Activated CD8-positive, alpha-beta T cell treated with anti-CD3 and anti-CD28 coated beads for 36 hours (primary cell): ENCODE measurements at regions not wholly inside any gene's neighbourhood (a gene's known extent, or its start where the extent isn't known, plus 50 kb on each side); places are given as distances from the start of the nearest gene placed in this dataset.
A peak's percentile ranks its signal among the peaks of the same experiment; 100 is the strongest.

Source experiments
- ATAC-seq: fragments of 200-7000 bp; cut with Tn5 transposase; one replicate; pipeline ENCODE4 v1.10.0; 2021; ENCODE audit warnings: mild to moderate bottlenecking, moderate library complexity
- CTCF ChIA-PET: fragments of 350-600 bp; sonication (Branson Sonifier 250); formaldehyde crosslinking; loops from one replicate; lab custom pipeline; 2021; ENCODE audit warnings: antibody characterized with exemption; lab: Charles Lee
- POLR2A ChIA-PET: fragments of 350-600 bp; sonication (Branson Sonifier 250); formaldehyde crosslinking; loops from one replicate; lab custom pipeline; 2021; ENCODE audit warnings: antibody characterized with exemption; lab: Charles Lee
- DNase-seq: peaks from one replicate; pipeline ENCODE4 v3.0.0-alpha.2; 2020
- H3K27ac Mint-ChIP-seq: one replicate; pipeline ENCODE4 v1.8.0; 2021; ENCODE audit warnings: mild to moderate bottlenecking, mixed read lengths
- H3K27me3 Mint-ChIP-seq: one replicate; pipeline ENCODE4 v1.8.0; 2021; ENCODE audit warnings: mixed read lengths
- H3K36me3 Mint-ChIP-seq: one replicate; pipeline ENCODE4 v1.8.0; 2021; ENCODE audit warnings: low read depth, mixed read lengths
- H3K4me1 Mint-ChIP-seq: one replicate; pipeline ENCODE4 v1.8.0; 2021; ENCODE audit warnings: low read depth, mixed read lengths
- H3K4me3 Mint-ChIP-seq: one replicate; pipeline ENCODE4 v1.8.0; 2021; ENCODE audit warnings: mild to moderate bottlenecking, moderate library complexity, mixed read lengths
- H3K9me3 Mint-ChIP-seq: one replicate; pipeline ENCODE4 v1.8.0; 2021; ENCODE audit warnings: mixed read lengths
- CTCF ChIP-seq: fragments of 200-600 bp; IDR thresholded peaks from one replicate; pipeline ENCODE4 v1.8.0; 2022; ENCODE audit warnings: antibody characterized with exemption, mild to moderate bottlenecking
- intact Hi-C: fragments of 100-400 bp; cut with micrococcal nuclease; formaldehyde crosslinking; loops from one replicate; pipeline ENCODE4 v1.10.0; 2022

- ATAC-seq, result no peak
These were observed 213.4 kb upstream of the LNX1 start for GRCh38 chr4:53804719-53805118.

GRCh38 chr4:53802500-53802899, 211.2 kb upstream of the LNX1 start:
- no peak for ATAC-seq
- DNase-seq, result no peak
- POLR2A ChIA-PET, result no interaction called here
- Mint-ChIP-seq H3K27me3 (peaks cover 1% of the 10 kb centered on the region), H3K4me1 (no peaks in the 10 kb centered on the region), H3K4me3 (no peak overlapping the region), H3K9me3 (no peaks in the 10 kb centered on the region), H3K36me3 (no peaks in the 10 kb centered on the region), H3K27ac (no peak overlapping the region)
- CTCF ChIA-PET, result no interaction called here
- TF ChIP-seq CTCF, result no peak
- intact Hi-C loops, result no loop called here

More at GRCh38 chr4:53804719-53805118, 213.4 kb upstream of the LNX1 start:
- Mint-ChIP-seq H3K4me1 (no peaks in the 10 kb centered on the region), H3K9me3 (no peaks in the 10 kb centered on the region), H3K4me3 (no peak overlapping the region), H3K27ac (no peak overlapping the region), H3K36me3 (no peaks in the 10 kb centered on the region), H3K27me3 (no peaks in the 10 kb centered on the region)
- intact Hi-C loops, result no loop called here
- ChIA-PET CTCF (interaction anchor here (0.9 to 1.5 kb wide), 4 partner anchors 10 to 608 kb away, joined by 3 to 4 read pairs (median 3); no protein-coding TSS in a partner anchor), POLR2A (no interaction called here)
- peak; percentile 54 for TF ChIP-seq CTCF
- DNase-seq, result peak; percentile 59

GRCh38 chr4:53801373-53801772, 210.1 kb upstream of the LNX1 start:
- CTCF ChIA-PET, result no interaction called here
- H3K4me3 Mint-ChIP-seq, result no peak overlapping the region

GRCh38 chr4:53800741-53801140, 209.5 kb upstream of the LNX1 start:
- ATAC-seq (no peak), DNase-seq (no peak)
- intact Hi-C loops, result no loop called here

More at GRCh38 chr4:53801373-53801772, 210.1 kb upstream of the LNX1 start:
- no peak for TF ChIP-seq CTCF
- Mint-ChIP-seq H3K36me3 (no peaks in the 10 kb centered on the region), H3K27ac (no peak overlapping the region), H3K27me3 (peaks cover 3% of the 10 kb centered on the region), H3K9me3 (no peaks in the 10 kb centered on the region), H3K4me1 (no peaks in the 10 kb centered on the region)
- no peak for DNase-seq
- intact Hi-C loops, result no loop called here
- POLR2A ChIA-PET, result no interaction called here
- ATAC-seq, result no peak

GRCh38 chr4:53793096-53793495, 201.8 kb upstream of the LNX1 start:
- no peak for TF ChIP-seq CTCF

More at GRCh38 chr4:53800741-53801140, 209.5 kb upstream of the LNX1 start:
- no peak overlapping the region for H3K27ac Mint-ChIP-seq
- TF ChIP-seq CTCF, result no peak
- H3K4me3 Mint-ChIP-seq, result no peak overlapping the region
- H3K36me3 Mint-ChIP-seq, result no peaks in the 10 kb centered on the region
- ChIA-PET POLR2A (no interaction called here), CTCF (no interaction called here)
- H3K27me3 Mint-ChIP-seq, result peaks cover 3% of the 10 kb centered on the region
- no peaks in the 10 kb centered on the region for H3K9me3 Mint-ChIP-seq
- H3K4me1 Mint-ChIP-seq, result no peaks in the 10 kb centered on the region

More at GRCh38 chr4:53793096-53793495, 201.8 kb upstream of the LNX1 start:
- no peak overlapping the region for H3K27ac Mint-ChIP-seq
- ATAC-seq (no peak), DNase-seq (no peak)
- no peaks in the 10 kb centered on the region for H3K4me1 Mint-ChIP-seq
- intact Hi-C loops, result no loop called here
- no peak overlapping the region for H3K4me3 Mint-ChIP-seq
- POLR2A ChIA-PET, result no interaction called here
- H3K36me3 Mint-ChIP-seq, result no peaks in the 10 kb centered on the region
- no peaks in the 10 kb centered on the region for H3K9me3 Mint-ChIP-seq
- CTCF ChIA-PET, result no interaction called here
- H3K27me3 Mint-ChIP-seq, result peaks cover 16% of the 10 kb centered on the region
